Kidney glomerular epithelial cell (primary cell): ENCODE measurements at regions not wholly inside any gene's neighbourhood (a gene's known extent, or its start where the extent isn't known, plus 50 kb on each side); places are given as distances from the start of the nearest gene placed in this dataset.
A peak's percentile ranks its signal among the peaks of the same experiment; 100 is the strongest.

Source experiments
- DNase-seq: peaks from one replicate; lab custom pipeline; 2025; lab: John Stamatoyannopoulos, UW

- no peak for DNase-seq
Measured at GRCh38 chr1:56355918-56356317, 223.4 kb downstream of the PLPP3 start.

DNA sequence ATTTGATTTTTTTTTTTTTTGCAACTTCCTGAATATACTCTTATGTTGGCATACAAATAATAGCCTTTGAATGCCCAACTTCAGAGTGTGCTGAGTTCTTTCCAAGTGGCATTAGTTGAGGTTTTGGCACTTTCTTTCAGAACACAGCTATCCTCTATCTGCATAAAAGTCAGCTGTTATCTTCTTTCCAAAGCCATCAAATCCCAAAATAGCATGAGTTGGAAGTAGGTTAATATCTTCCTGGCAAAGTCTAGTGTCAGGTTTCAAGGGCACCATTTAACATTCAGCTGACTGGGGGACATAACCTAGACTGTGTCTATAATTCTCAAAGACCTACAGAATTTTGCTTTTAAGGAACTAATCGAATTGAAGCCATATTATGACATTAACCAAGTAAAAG is 223.9 kb downstream of the PLPP3 start:
- no peak for DNase-seq

GRCh38 chr1:56345831-56346230 is 233.5 kb downstream of the PLPP3 start:
- DNase-seq, result no peak

DNA sequence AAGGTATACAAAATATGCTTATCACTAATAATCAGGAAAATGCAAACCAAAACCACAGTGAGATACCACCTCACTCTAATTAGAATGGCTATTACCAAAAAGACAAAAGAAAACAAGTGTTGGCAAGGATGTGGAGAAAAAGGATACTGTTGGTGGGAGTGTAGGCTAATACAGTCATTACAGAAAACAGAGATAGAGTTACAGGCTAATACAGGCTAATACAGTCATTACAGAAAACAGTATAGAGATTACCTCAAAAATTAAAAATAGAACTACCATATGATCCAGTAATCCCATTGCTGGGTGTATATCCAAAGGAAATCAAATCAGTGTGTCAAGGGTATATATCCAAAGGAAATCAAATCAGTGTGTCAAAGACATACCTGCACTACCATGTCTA is 238.4 kb downstream of the PLPP3 start:
- no peak for DNase-seq

- no peak for DNase-seq
Measured at GRCh38 chr1:56339786-56340465, 239.4 kb downstream of the PLPP3 start.

GRCh38 chr1:56339093-56339492 is 240.3 kb downstream of the PLPP3 start:
- DNase-seq, result no peak

GRCh38 chr1:56336982-56337381 is 242.4 kb downstream of the PLPP3 start:
- DNase-seq, result no peak

DNA sequence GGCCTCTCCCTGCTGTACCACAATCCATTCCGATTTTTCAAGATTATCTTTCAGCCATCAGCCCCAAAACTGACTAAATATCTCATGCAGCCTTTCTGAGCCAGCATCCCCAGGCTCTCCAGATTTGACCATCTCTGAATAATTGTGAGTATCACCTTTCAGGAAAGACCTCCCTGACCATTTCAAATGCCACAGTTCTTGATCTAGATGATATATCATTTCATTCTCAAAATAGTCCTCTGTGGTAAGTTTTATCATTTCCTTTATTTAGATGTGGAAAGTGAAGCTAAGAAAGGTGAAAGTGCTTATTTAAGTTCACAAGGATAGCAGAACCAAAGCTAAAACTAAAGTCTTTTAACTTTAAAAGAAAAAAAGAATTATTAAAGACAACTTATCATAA is 244.0 kb downstream of the PLPP3 start:
- DNase-seq, result no peak

DNA sequence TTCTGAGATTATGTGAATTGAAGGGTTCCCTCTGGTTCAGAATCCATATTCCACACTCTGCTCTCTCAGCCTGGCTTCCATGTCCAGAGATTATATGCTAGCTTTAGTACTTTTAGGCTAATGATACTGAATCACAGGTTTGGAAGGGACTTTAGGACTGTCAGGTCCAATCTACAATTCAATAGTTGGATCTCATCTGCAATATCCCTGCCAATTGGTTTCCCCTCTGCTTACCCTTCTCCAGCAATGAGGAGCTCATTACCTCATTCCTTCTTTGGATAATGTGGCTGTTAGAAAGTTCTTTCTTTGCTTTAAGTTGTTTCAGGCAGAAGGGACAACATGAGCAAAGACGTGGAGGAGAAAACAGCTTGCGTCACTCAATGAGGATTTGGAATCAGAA is 245.3 kb downstream of the PLPP3 start:
- no peak for DNase-seq

DNA sequence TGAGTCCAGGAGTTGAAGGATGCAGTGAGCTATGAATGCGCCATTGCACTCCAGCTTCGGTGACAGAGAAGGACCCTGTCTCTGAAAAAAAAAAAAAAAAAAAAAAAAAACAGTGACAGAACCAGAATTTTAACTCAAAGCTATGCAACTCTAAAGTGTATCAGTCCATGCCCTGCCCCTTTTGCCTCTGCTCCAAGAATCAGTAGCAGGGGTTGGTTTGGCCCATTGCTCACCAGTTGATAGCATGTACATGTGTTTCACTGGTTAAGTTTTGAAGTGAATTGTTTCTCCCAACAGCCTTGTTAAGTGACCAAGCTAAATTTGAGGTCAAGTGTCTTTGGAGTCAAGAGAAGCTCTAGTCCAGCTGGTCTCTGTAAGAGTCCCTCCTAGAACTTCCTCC is 245.9 kb downstream of the PLPP3 start:
- no peak for DNase-seq

- DNase-seq, result peak; percentile 87
Measured at GRCh38 chr1:56331892-56332567, 247.3 kb downstream of the PLPP3 start.

GRCh38 chr1:56331207-56331891 is 248.0 kb downstream of the PLPP3 start:
- no peak for DNase-seq

GRCh38 chr1:56330391-56331026 is 248.9 kb downstream of the PLPP3 start:
- DNase-seq, result peak; percentile 16

GRCh38 chr1:56329970-56330369 is 249.4 kb downstream of the PLPP3 start:
- DNase-seq, result no peak

GRCh38 chr1:56327195-56327594 is 252.2 kb downstream of the PLPP3 start:
- no peak for DNase-seq

DNA sequence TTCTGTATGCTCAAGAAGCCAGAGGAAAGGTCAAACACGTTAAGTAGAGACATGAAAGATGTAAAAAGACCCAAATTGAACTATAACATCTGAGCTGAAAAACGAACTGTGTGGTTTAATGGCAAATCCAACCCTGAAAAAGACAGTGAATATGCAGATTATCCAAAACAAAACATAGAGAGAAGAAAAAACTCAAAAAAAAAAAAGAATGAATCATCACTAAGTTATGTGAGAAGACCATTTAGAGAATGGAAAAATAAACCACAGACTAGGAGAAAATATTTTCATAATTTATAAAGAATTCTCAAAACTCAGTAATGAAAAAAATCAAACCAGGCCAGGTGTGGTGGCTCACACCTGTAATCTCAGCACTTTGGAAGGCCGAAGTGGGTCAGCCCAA is 253.3 kb downstream of the PLPP3 start:
- DNase-seq, result no peak

DNA sequence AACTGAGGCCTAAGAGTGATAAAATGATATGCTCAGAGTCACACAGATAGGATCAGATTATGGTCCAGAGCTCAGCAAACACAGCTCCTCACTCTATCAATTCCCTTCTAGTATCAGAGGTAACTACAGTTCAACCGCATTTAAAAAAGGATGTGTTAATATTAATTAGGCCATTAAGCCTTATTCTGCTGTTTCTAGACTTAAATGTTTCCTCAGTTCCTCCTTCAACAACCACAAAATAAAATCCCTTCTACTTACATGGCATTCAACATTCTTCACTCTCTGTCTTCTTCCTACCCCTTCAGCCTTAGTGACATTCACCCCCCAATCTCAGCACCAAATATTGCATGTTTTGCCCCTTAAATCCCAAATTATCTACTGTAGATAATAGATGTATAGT is 254.9 kb downstream of the PLPP3 start:
- DNase-seq, result no peak

DNA sequence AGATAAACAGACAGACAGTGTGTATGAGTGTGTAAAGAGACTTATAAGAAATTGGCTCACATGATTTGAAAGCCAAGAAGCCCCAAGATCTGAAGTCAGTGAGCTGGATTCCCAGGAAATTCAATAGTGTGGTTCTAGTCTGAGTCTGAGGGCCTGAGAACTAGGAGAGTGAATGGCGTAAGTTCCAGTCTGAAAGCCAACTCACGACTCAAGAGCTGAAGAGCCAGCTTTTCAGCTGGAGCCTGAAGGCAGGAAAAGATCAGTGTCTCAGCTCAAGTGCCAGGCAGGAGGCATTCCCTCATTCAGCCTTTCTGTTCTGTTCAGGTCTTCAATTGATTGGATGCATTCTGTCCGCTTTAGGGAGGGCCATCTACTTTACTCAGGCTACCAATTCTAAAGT is 257.2 kb downstream of the PLPP3 start:
- no peak for DNase-seq

- no peak for DNase-seq
Measured at GRCh38 chr1:56321150-56321490, 258.2 kb downstream of the PLPP3 start.

- no peak for DNase-seq
Measured at GRCh38 chr1:56320464-56321149, 258.8 kb downstream of the PLPP3 start.

- no peak for DNase-seq
Measured at GRCh38 chr1:56317722-56318121, 261.6 kb downstream of the PLPP3 start.

DNA sequence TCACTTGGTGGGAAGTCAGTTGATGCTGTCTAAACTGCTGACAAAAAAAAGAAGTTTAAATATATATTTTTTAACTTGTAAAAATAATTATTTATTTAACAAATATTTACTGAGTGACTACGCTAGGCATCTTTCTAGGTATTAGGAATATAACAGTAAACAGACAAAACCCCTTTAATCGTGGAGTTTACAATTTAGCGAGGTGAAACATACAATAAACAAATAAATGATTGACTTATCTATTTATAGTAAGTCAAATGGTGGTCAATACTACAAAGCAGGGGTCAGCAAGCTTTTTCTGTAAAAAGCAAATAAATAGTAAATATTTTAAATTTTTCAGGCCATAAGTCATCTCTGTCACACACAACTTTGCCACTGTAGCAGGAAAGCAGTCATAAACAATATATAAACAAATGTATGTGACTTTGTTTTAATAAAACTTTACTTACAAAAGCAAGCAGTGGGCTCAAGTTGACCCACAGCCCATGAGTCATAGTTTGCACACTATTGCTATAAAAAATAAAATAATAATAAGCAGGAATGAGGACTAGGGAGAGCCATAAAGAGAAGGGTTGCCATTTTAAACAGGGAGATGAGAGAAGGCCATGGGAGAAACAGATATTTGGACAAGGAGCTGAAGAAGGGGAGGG is 263.9 kb downstream of the PLPP3 start:
- no peak for DNase-seq
